ENCODE measurements at regions not wholly inside any gene's neighbourhood (a gene's known extent, or its start where the extent isn't known, plus 50 kb on each side); places are given as distances from the start of the nearest gene placed in this dataset.

GRCh38 chr9:18371621-18372020 is 102.3 kb upstream of the ADAMTSL1 start:
- no peak for TF ChIP-seq JUN (IDR thresholded peaks at IDR 0.05)
- TF ChIP-seq, protein P1, sequence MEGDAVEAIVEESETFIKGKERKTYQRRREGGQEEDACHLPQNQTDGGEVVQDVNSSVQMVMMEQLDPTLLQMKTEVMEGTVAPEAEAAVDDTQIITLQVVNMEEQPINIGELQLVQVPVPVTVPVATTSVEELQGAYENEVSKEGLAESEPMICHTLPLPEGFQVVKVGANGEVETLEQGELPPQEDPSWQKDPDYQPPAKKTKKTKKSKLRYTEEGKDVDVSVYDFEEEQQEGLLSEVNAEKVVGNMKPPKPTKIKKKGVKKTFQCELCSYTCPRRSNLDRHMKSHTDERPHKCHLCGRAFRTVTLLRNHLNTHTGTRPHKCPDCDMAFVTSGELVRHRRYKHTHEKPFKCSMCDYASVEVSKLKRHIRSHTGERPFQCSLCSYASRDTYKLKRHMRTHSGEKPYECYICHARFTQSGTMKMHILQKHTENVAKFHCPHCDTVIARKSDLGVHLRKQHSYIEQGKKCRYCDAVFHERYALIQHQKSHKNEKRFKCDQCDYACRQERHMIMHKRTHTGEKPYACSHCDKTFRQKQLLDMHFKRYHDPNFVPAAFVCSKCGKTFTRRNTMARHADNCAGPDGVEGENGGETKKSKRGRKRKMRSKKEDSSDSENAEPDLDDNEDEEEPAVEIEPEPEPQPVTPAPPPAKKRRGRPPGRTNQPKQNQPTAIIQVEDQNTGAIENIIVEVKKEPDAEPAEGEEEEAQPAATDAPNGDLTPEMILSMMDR (IDR thresholded peaks at IDR 0.05) = no peak
- TF ChIP-seq MAFK (IDR thresholded peaks at IDR 0.05; ENCODE audit: partially characterized antibody) = no peak

All from A549 (cell line).